Stimulated activated CD8-positive, alpha-beta memory T cell treated with anti-CD3 and anti-CD28 coated beads, Interleukin-4, amount 100 ng/mL, for 48 hours (primary cell): ENCODE measurements at regions not wholly inside any gene's neighbourhood (a gene's known extent, or its start where the extent isn't known, plus 50 kb on each side); places are given as distances from the start of the nearest gene placed in this dataset.

Experiments used
- DNase-seq: peaks from one replicate; pipeline ENCODE4 v3.0.0-alpha.2; 2020

DNA sequence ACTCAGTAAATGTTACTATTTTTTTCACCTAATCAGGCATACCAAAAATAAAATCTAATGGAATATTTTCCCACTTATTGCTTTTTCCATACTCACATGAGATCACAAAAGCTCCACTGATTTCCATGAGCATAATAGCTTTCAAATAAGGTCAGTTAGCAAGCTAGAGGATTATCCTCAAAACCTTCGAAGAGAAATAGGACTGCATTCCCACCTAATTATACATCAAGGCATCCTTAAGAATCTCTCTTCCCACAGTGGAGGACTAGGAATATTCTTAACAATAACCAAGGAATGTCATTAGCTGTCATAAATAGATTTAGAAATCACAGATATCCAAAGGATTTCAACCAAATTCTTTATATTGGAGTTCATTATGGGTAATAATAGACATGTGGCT, 127.9 kb upstream of the STT3B start:
- DNase-seq, result no peak

DNA sequence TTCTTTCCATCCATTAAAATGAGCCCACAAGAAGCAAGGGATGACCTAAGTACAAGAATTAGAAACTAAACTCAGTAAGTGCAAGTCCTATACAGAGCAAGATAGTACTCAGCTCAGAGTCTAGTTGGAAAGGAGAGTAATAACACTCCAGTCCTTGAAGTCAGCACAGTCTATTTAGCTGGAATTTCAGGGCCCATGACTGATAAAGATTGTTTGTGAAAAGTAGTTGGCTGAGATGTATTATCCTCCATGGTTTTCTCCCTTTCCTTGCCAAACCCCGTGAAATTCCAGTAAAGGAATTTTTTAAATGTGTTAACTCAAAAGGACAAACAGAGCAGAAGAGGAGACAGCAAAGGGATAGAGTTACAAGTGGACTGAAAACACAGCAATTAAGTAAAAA, 127.2 kb upstream of the STT3B start:
- no peak for DNase-seq

- no peak for DNase-seq
These were observed 125.8 kb upstream of the STT3B start for GRCh38 chr3:31406896-31407295.

DNA sequence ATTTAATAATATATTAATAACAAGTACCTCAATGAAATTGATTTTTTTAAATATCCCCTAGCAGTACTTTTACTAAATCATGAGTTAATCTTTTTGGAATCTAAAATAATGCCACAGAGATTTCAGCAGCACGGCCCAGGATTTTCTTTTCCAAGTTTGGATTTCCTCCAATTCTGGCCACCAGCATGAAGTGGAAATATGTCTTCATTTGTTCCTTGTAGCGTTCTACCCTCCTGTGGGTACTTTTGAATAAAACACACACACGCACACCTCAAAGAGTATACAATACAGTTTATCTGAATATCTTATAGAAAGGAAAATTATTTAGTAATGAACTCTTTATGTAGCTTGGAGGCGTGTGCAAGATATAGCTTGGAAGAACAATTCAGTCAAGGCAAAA, 125.1 kb upstream of the STT3B start:
- no peak for DNase-seq

- DNase-seq, result no peak
These were observed 124.0 kb upstream of the STT3B start for GRCh38 chr3:31408720-31409119.

- DNase-seq, result no peak
These were observed 123.3 kb upstream of the STT3B start for GRCh38 chr3:31409389-31409788.

GRCh38 chr3:31409866-31410265, 122.9 kb upstream of the STT3B start:
- no peak for DNase-seq

DNA sequence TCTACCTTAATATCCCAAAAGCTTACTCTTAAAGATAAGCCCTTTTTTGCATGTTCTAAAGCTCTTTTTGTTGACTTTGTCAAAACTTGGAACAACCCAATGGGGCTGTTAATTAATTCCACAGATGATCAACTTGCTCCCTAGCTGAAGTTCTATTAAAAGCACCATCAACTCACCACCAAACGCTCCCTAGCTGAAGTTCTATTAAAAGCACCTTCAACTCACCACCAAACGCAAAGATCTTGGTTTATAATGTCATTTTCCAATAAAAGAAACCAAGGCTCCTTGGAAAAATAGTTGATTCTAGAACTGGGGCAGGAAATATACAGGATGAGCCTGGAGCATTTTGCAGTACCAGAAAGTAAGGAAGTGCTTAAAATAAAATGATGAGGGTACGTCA, 122.3 kb upstream of the STT3B start:
- no peak for DNase-seq

- DNase-seq, result no peak
These were observed 119.9 kb upstream of the STT3B start for GRCh38 chr3:31412832-31413231.

DNA sequence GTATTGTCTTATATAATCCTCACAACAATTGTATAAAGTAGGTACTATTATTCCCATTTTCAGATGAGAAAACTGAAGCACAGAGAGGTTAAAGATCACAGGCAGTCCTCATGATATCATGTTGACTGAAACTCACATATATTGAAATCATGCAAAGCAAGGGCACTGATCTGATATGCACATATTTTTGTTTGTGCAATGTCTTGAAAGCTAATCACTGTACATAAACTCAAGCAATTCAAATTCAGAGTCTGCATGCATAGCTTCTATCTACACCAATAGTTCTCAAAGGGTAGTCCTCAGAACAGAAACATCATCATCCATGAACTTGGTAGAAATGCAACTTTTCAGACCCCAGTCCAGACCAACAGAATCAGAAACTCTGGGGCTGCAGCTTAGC, 119.2 kb upstream of the STT3B start:
- DNase-seq, result no peak

GRCh38 chr3:31416980-31417379, 115.7 kb upstream of the STT3B start:
- DNase-seq, result no peak

DNA sequence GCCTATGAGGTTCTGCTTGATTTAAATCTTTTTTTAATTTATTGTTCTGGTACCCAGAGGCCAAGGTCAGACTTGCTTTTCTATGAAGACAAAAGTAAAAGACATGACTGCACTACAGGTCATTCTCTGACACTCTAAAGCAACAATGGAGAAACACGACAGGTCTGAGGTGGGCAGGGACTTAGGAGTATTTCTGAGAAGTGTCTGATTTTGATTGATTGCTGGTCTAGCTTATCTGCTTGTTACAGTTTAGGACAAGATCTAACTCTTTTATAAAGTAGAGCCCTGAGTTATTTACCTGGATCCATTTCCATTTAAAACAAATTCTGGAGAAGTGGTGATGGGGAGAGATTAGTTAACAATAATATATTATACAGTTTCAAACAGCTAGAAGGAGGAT, 115.2 kb upstream of the STT3B start:
- DNase-seq, result no peak

DNA sequence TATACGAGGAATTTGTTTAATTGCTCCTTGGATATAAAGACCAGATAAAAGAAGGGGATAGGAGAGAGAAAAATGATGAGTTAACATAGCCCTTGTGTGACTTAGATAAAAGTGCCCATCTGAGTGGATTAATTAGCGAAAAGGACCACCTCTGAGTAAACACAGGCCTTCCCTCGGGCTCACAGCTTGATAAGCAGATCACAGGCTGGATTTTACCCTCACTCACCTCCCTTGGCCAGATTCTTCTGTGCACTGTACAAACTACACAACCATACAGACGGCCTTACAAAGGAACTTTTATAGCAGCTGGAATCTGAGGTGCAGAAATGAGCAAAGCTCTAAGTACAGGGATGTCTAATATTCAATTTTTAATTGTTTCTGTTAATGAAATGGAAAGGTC, 112.4 kb upstream of the STT3B start:
- DNase-seq, result no peak

DNA sequence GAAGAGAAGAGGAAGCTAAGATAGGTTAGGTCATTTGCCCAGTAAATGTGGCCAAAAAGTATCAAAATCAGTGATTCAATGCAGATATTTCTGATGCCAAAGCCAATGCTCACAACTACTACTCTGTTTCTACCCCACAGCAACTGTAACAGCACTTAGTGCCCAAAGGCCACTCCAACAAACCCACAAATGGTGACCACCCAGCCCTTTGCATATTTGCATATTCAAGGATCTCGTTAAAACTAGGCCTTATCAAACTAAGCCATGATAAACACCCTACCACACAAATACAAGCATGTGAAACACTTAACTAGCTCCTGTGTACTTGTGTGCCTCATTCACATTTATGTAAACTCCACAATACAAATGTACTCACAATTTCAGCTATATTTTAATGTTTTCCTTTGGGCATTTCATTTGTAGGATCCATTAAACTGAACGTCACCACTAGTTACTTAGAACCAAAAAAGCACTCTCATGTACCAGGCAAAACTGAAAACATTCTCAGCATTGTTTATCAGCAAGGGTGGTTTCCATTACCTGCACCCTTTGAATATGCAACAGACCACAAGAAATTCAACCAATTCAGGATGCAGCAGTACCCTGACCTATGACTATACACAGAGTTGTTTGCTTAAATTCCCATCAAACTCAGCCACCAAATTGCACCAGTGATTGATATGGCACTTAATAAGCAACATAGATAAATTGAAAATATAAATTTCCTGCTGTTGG, 111.2 kb upstream of the STT3B start:
- DNase-seq, result no peak

DNA sequence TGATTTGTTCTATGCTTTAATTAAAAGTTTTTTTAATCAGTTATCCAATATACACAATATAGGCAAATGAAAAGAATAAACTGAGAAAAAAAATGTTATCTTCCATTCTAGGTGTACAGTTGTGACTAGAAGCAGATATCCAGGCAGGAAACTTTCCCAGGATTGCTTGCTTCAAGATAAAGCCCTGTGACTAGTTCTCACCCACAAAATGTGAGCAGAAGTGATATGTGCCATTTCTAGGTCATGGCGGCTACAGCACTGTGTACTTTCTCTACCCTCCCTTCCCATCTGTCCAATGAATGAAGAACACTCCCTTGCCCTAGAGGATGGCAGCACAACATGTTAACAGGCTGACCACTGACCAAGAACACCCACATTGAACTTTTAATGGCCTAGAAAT, 110.5 kb upstream of the STT3B start:
- no peak for DNase-seq

DNA sequence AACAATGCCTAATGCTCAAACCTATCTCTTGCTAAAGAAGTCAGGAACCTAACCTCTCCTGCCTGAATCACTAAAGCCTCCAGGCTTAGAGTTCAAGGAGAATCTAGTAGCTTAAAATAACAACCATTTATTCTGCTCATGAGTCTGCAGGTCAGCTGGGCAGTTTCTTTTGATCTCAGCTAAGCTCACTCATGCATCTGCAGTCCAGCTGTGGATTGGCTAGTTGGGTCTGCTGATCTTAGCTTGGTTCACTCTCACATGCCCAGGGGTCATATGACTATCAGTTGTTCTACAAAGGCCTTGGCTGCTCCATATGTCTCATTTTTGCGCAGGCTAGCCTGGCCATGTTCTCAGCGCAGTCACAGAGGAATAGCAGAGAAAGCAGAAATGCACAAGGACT, 109.2 kb upstream of the STT3B start:
- no peak for DNase-seq

DNA sequence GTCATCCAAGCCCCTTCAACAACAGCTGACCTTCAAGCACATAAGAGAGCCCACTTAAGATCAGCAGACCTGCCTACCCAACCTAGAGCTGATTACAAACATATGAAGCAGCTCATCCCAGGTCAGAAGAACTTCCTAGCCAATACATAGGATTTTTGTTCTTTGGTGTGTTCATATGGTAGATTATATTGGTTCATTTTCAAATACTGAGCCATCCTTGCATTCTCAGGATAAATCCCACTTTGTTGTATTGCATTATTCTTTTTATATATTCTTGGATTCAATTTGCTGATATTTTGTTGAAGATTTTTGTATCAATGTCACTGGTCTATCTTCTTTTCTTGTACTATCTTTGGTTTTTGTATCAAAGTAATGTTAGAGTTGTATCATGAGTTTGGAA, 107.3 kb upstream of the STT3B start:
- no peak for DNase-seq

GRCh38 chr3:31427623-31428022, 105.1 kb upstream of the STT3B start:
- no peak for DNase-seq

GRCh38 chr3:31431321-31431720, 101.4 kb upstream of the STT3B start:
- DNase-seq, result no peak

GRCh38 chr3:31432897-31433678, 99.6 kb upstream of the STT3B start:
- DNase-seq, result no peak

- DNase-seq, result no peak
These were observed 99.1 kb upstream of the STT3B start for GRCh38 chr3:31433679-31433992.

DNA sequence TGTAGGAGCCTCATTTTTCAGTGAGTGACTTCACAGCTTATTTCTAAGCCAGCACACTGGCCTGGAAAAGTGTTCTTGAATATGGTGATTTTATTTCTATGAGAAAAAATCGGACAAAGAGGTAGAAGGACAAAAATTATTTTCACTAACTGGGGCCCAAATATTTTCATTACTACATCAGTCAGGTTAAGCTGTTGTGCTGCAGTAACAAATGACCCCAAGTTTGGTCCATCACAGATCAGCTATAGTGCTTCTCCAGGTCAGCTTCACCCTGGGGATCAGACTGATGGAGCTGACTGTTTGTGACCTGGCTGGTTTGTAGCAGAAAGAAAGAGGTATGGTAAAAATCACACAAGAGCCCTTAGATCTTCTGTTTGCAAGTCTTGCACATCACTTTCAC, 97.9 kb upstream of the STT3B start:
- DNase-seq, result no peak

- no peak for DNase-seq
These were observed 95.9 kb upstream of the STT3B start for GRCh38 chr3:31436830-31437229.

- no peak for DNase-seq
These were observed 94.0 kb upstream of the STT3B start for GRCh38 chr3:31438742-31439141.
